ENCODE measurements at regions not wholly inside any gene's neighbourhood (a gene's known extent, or its start where the extent isn't known, plus 50 kb on each side); places are given as distances from the start of the nearest gene placed in this dataset.

- TF ChIP-seq TCF12 (IDR thresholded peaks at IDR 0.05; ENCODE audit: low read depth, low read length), result no peak
- no peak for TF ChIP-seq CEBPB (IDR thresholded peaks at IDR 0.05; ENCODE audit: borderline replicate concordance in 1 of 2, low read depth in 2 of 2, low read length in 2 of 2)
- no peak for TF ChIP-seq JUNB (IDR thresholded peaks at IDR 0.05)
- TF ChIP-seq BRCA1 (IDR thresholded peaks at IDR 0.05; ENCODE audit: low read depth, low read length), result no peak
- TF ChIP-seq NFIC (IDR thresholded peaks at IDR 0.05; ENCODE audit: low read depth, low read length), result no peak
- TF ChIP-seq SRF (IDR thresholded peaks at IDR 0.05; ENCODE audit: low read depth in 2 of 2, low read length in 2 of 2), result no peak
Measured at GRCh38 chr2:52970642-52971041, 797.0 kb upstream of the CHAC2 start.
